Gastroesophageal sphincter (tissue), 4 donors: ENCODE measurements at regions not wholly inside any gene's neighbourhood (a gene's known extent, or its start where the extent isn't known, plus 50 kb on each side); places are given as distances from the start of the nearest gene placed in this dataset.
"Not testable (repeated sequence)": the region's sequence is repeated elsewhere in the genome, so short reads cannot be mapped to it uniquely, and the experiment has no call there.

Experiments
- ATAC-seq: fragments of 150-250 bp; one replicate; pipeline ENCODE4 v1.9.1; 2016; ENCODE audit warnings: mild to moderate bottlenecking, moderate library complexity
- H3K27ac ChIP-seq, 4 donors: fragments of 200-600 bp; sonication (generic) in 3 of 4; 1 replicate in 3 of 4; 2 replicates in 1 of 4; pipeline ENCODE4 v1.5.1; 2016 to 2019
- H3K27me3 ChIP-seq: fragments of 200-600 bp; sonication (generic); one replicate; pipeline ENCODE4 v1.5.1; 2019
- H3K36me3 ChIP-seq, 2 donors: fragments of 200-600 bp; sonication (generic); one replicate each; pipeline ENCODE4 v1.5.1; 2019; ENCODE audit warnings: control low read depth in 1 of 2
- H3K4me1 ChIP-seq, 3 donors: fragments of 200-600 bp; sonication (generic); 1 replicate in 2 of 3; 2 replicates in 1 of 3; pipeline ENCODE4 v1.5.1; 2016 to 2019; ENCODE audit warnings: control low read depth in 2 of 3
- H3K4me3 ChIP-seq, 2 donors: fragments of 200-600 bp; sonication (generic); one replicate each; pipeline ENCODE4 v1.5.1; 2019; ENCODE audit warnings: mild to moderate bottlenecking in 1 of 2, moderate library complexity in 1 of 2
- H3K9me3 ChIP-seq, 3 donors: fragments of 200-600 bp; sonication (generic); one replicate each; pipeline ENCODE4 v1.5.1; 2017 to 2019; ENCODE audit warnings: control low read depth in 2 of 3
- EP300 ChIP-seq: sonication (generic); formaldehyde crosslinking; IDR thresholded peaks from one replicate; pipeline ENCODE4 v1.6.1; 2017; ENCODE audit warnings: antibody characterized with exemption, mild to moderate bottlenecking
- POLR2A ChIP-seq, 2 donors: fragments of 450-650 bp; IDR thresholded peaks; one replicate each; pipeline ENCODE4 v1.6.1; 2017; ENCODE audit warnings: antibody characterized with exemption in 2 of 2, mild to moderate bottlenecking in 2 of 2, moderate library complexity in 1 of 2
- POLR2AphosphoS5 ChIP-seq: sonication (generic); formaldehyde crosslinking; IDR thresholded peaks from one replicate; pipeline ENCODE4 v1.6.1; 2017; ENCODE audit warnings: antibody characterized with exemption
- WGBS, 2 donors: methylation state at CpG; one replicate each; pipeline ENCODE4 v1.1.5; 2018; ENCODE audit warnings: low coverage in 1 of 2; 5-methylcytosine and 5-hydroxymethylcytosine counted together
- TF ChIP-seq, protein P1 (sequence below), 4 experiments: fragments of 200-600 bp in 2 of 4; fragments of 450-650 bp in 2 of 4; sonication (generic) in 1 of 4; IDR thresholded peaks; one replicate each; pipeline ENCODE4 v1.5.1; 2017 to 2019; ENCODE audit warnings: antibody characterized with exemption in 4 of 4, mild to moderate bottlenecking in 2 of 4, moderate library complexity in 2 of 4

DNA sequence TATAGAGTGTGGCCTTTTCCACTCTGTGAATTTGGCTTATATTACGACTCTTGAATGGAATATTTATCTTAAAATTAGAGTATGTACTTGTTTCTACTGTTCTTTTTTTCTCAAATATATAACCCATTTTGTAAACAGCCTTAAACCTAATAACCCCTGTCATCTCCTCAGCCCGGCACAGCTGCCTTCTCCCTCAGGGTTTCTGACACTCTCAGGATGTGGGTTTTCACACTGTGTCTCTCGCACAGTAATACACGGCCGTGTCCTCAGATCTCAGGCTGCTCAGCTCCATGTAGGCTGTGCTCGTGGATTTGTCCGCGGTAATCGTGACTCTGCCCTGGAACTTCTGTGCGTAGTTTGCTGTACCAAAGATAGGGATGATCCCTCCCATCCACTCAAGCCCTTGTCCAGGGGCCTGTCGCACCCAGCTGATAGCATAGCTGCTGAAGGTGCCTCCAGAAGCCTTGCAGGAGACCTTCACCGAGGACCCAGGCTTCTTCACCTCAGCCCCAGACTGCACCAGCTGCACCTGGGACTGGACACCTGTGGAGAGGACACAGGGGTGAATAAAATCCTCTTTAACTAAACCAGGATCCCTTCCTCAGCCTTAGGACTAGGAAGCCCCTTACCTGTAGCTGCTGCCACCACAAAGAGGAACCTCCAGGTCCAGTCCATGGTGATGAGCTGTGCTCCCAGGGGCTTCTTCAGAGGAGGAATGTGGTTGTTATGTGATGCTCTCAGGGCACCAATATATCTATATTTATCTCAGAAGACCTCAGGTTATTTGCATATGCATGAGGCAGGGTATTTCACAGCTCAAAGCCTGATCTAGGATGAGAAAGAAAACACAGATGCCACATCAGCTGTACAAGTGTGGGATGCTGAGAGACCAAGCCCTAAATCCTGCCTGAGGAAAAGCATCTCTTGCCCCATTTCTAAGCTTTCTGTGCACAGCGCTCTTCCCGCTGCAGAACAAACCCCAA is 1188.4 kb downstream of the TMEM121 start:
- not testable (repeated sequence) for H3K27me3 ChIP-seq, ATAC-seq, H3K9me3 ChIP-seq, H3K27ac ChIP-seq, H3K36me3 ChIP-seq, H3K4me3 ChIP-seq, H3K4me1 ChIP-seq
- 20 to 40% methylated on average over 2 of the region's 14 CpGs for WGBS, 2 donors

DNA sequence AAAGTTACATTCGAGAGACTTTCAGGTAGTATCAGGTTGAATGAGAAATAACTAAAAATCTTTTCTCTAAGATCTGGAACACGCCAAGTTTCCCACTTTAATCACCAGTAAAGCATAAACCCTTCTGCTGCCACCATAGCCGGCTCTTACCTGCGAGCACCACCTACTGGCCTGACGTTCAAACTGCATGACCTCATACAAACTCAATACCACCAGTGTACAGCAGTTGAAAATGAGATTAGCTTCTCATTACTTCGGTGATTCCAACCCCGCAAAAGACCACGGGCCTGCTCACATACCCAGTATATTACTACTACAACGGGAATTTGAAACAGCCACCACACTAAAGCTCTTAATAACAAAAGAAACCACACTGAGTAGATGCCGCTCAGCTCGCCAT is 1191.2 kb downstream of the TMEM121 start:
- H3K27me3 ChIP-seq, H3K36me3 ChIP-seq, H3K9me3 ChIP-seq, H3K4me1 ChIP-seq, H3K27ac ChIP-seq, ATAC-seq, H3K4me3 ChIP-seq: not testable (repeated sequence)
- no CpG with 5 or more reads among the region's 11 CpGs for WGBS, 2 donors

DNA sequence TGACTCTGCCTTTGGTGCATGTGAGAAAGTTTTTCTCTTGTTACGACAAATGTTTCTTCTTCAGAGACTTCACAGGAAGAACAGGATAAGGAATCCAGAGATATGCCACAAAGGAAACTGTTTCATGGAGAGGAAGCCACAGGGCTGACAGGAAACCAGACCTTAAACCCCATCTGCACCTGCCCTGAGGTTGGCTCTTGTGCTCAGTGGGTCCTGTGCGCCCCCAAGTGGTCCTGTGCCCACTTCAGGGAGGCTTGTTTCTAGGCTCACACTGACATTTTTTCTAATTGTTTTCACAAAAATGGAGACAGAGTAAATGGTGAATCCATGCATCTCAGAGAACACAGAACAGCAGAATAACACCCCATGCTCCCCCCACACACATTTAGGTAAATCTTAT is 1193.5 kb downstream of the TMEM121 start:
- ATAC-seq, H3K9me3 ChIP-seq, H3K4me3 ChIP-seq, H3K27me3 ChIP-seq, H3K4me1 ChIP-seq, H3K36me3 ChIP-seq, H3K27ac ChIP-seq: not testable (repeated sequence)
- 100% methylated on average over 1 of the region's 2 CpGs; no CpG with 5 or more reads in 1 of the 2 donors for WGBS, 2 donors

DNA sequence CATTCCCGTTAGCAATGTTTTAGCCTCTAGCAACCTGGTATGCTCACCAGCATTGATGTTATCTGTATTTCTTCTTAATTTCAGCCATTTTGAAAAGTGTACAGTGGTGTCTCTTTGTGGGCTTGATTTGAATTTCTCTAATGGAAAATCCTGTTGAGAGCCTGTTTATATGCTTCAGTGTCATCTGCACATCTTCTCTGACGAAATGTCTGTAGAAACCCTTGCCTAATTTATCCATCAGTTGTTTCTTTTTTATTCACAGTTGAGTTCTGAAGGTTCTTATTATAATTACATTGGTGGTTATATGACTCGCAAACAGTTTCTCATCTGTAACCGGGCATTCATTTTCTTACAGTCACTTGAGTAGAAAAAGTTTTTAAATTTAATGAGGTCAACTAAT is 1195.5 kb downstream of the TMEM121 start:
- WGBS, 2 donors, result 61% methylated on average over 3 of the region's 4 CpGs; no CpG with 5 or more reads in 1 of the 2 donors

DNA sequence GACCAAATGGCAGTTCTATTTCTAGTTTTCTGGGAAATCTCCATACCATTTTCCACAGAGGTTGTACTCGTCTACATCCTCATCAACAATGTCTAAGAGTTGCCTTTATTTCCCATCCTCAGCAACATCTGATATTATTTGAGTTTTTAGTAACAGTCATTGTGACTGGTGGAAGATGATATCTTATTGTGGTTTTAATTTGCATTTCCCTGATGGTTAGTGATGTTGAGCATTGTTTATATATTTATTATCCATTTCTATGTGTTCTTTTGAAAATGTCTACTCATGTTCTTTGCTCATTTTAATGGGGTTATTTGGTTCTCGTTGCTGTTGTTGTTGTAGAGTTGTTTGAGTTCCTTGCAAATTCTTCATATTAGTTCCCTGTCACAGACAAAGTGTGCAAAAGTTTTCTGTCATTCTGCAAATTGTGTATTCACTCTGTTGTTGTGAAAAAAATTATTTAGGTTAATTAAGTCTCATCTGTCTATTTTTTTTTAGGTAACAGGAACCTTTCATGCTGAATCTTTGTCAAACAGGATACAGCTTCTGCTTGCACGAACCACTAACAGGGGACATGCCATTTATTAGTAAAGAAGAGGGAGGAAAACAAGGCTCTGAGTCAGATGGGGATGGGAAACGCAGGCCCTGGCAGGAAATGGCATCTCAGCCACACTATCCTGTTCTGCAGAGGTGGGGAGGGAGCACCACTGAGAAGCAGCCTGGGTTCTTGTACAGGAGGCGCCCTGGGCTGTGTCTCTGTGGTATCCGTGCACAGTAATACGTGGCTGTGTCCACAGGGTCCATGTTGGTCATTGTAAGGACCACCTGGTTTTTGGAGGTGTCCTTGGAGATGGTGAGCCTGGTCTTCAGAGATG is 1196.7 kb downstream of the TMEM121 start:
- H3K36me3 ChIP-seq, H3K4me1 ChIP-seq, H3K4me3 ChIP-seq, H3K9me3 ChIP-seq, H3K27me3 ChIP-seq, H3K27ac ChIP-seq, ATAC-seq: not testable (repeated sequence)
- WGBS, 2 donors, result no CpG with 5 or more reads among the region's 7 CpGs

More for the DNA sequence above, 1195.5 kb downstream of the TMEM121 start:
- not testable (repeated sequence) for H3K4me1 ChIP-seq, H3K9me3 ChIP-seq, H3K27me3 ChIP-seq, H3K27ac ChIP-seq, H3K36me3 ChIP-seq, ATAC-seq, H3K4me3 ChIP-seq

DNA sequence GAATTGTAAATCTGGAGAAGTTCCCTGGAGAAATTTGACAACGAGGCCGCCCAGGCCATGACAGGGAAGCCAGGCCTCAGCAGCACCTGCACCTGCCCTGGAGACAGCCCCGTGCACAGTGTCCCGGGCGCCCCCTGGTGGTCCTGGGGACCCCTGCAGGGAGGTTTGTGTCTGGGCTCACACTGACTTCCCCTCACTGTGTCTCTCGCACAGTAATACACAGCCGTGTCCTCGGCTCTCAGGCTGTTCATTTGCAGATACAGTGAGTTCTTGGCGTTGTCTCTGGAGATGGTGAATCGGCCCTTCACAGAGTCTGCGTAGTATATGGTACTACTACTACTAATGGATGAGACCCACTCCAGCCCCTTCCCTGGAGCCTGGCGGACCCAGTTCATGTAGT is 1201.6 kb downstream of the TMEM121 start:
- H3K4me3 ChIP-seq, H3K36me3 ChIP-seq, ATAC-seq, H3K4me1 ChIP-seq, H3K27ac ChIP-seq, H3K9me3 ChIP-seq, H3K27me3 ChIP-seq: not testable (repeated sequence)
- WGBS, 2 donors, result no CpG with 5 or more reads among the region's 12 CpGs

DNA sequence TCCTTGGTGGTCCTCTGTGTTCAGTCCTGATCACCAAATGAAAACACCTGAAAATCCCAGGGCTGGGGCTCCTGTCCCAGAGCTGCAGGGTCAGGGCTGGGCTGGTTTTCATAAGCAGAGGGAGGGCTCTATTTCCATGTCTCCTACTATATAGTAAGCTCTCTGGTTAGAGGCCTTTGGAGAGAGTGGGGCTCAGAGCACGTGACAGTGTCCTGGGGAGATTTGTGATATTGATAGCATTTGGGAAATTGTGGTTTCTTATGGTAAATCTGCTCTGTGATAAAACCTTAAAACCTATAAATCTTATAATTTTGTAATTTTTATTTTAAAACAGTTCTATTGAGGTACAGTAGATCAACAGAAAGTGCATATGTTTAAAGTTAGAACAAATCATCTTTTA is 1202.2 kb downstream of the TMEM121 start:
- no peak for ATAC-seq
- no peak for TF ChIP-seq EP300
- TF ChIP-seq POLR2A (IDR thresholded peaks at IDR 0.05), result no peak
- TF ChIP-seq, protein P1, sequence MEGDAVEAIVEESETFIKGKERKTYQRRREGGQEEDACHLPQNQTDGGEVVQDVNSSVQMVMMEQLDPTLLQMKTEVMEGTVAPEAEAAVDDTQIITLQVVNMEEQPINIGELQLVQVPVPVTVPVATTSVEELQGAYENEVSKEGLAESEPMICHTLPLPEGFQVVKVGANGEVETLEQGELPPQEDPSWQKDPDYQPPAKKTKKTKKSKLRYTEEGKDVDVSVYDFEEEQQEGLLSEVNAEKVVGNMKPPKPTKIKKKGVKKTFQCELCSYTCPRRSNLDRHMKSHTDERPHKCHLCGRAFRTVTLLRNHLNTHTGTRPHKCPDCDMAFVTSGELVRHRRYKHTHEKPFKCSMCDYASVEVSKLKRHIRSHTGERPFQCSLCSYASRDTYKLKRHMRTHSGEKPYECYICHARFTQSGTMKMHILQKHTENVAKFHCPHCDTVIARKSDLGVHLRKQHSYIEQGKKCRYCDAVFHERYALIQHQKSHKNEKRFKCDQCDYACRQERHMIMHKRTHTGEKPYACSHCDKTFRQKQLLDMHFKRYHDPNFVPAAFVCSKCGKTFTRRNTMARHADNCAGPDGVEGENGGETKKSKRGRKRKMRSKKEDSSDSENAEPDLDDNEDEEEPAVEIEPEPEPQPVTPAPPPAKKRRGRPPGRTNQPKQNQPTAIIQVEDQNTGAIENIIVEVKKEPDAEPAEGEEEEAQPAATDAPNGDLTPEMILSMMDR (IDR thresholded peaks at IDR 0.05), result no peak
- TF ChIP-seq POLR2AphosphoS5, result no peak
- WGBS, 2 donors, result no CpG with 5 or more reads among the region's 1 CpG
- Histone ChIP-seq H3K27me3 (no peaks in the 10 kb centered on the region), H3K36me3 (no peaks in the 10 kb centered on the region), H3K9me3 (no peaks in the 10 kb centered on the region), H3K27ac (no peak overlapping the region), H3K4me1 (no peaks in the 10 kb centered on the region), H3K4me3 (no peak overlapping the region)

DNA sequence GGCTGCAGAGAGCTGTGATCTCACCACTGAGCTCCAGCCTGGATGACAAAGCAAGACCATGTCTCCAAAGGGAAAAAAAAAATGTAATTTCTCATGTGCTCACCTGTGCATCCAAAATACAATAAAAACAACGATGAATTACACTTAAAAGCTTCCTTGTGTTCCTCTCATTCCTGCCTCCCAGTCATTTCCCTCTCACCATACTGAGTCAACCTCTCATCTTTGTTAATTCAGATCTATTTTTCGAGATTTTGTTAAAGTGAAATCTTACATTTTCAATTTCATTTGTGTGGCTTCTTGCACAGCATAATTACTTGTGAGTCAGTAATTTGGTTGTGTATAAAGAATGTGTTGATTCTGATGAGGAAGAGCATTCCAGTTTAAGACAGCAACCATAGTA is 1203.2 kb downstream of the TMEM121 start:
- Histone ChIP-seq H3K27ac (no peak overlapping the region), H3K36me3 (no peaks in the 10 kb centered on the region), H3K27me3 (no peaks in the 10 kb centered on the region), H3K4me1 (no peaks in the 10 kb centered on the region), H3K4me3 (no peak overlapping the region), H3K9me3 (no peaks in the 10 kb centered on the region)
- 20% methylated on average over 1 of the region's 2 CpGs; no CpG with 5 or more reads in 1 of the 2 donors for WGBS, 2 donors
- no peak for ATAC-seq
- TF ChIP-seq POLR2A (IDR thresholded peaks at IDR 0.05) (no peak), EP300 (no peak), POLR2AphosphoS5 (no peak)
- TF ChIP-seq, protein P1 (IDR thresholded peaks at IDR 0.05), result no peak
